Stimulated activated effector memory CD8-positive, alpha-beta T cell treated with anti-CD3 and anti-CD28 coated beads, Interleukin-12 subunit alpha, Interleukin-12 subunit beta, amount 100 ng/mL, for 72 hours (primary cell): ENCODE measurements at regions not wholly inside any gene's neighbourhood (a gene's known extent, or its start where the extent isn't known, plus 50 kb on each side); places are given as distances from the start of the nearest gene placed in this dataset.
"Not testable (repeated sequence)": the region's sequence is repeated elsewhere in the genome, so short reads cannot be mapped to it uniquely, and the experiment has no call there.

Experiments used
- ATAC-seq: fragments of 150-1000 bp; cut with Tn5 transposase; 2 replicates; pipeline ENCODE4 v1.10.0; 2021
- DNase-seq, 2 donors: peaks; one replicate each; pipeline ENCODE4 v3.0.0; 2021 to 2022; ENCODE audit warnings: low spot score in 2 of 2
- H3K27ac Mint-ChIP-seq: one replicate; pipeline ENCODE4 v1.8.0; 2022; ENCODE audit warnings: mild to moderate bottlenecking, mixed read lengths
- H3K36me3 Mint-ChIP-seq: one replicate; pipeline ENCODE4 v1.8.0; 2022; ENCODE audit warnings: mild to moderate bottlenecking, mixed read lengths
- H3K4me1 Mint-ChIP-seq: one replicate; pipeline ENCODE4 v1.8.0; 2022; ENCODE audit warnings: mixed read lengths
- H3K4me3 Mint-ChIP-seq: one replicate; pipeline ENCODE4 v1.8.0; 2022; ENCODE audit warnings: mild to moderate bottlenecking, mixed read lengths
- H3K9me3 Mint-ChIP-seq: one replicate; pipeline ENCODE4 v1.8.0; 2022; ENCODE audit warnings: mixed read lengths

- Mint-ChIP-seq H3K4me1 (no peaks in the 10 kb centered on the region), H3K9me3 (peaks cover 7% of the 10 kb centered on the region), H3K4me3 (no peak overlapping the region), H3K27ac (no peak overlapping the region), H3K36me3 (no peaks in the 10 kb centered on the region)
- DNase-seq: peak; percentile 10 to 56
- peak; percentile 55 for ATAC-seq
Observed at GRCh38 chrX:155819966-155820491, 61.1 kb upstream of the VAMP7 start.

GRCh38 chrX:155819525-155819924 lies 61.6 kb upstream of the VAMP7 start:
- no peaks in the 10 kb centered on the region for H3K4me1 Mint-ChIP-seq
- no peak for DNase-seq
- H3K27ac Mint-ChIP-seq: no peak overlapping the region
- peaks cover 7% of the 10 kb centered on the region for H3K9me3 Mint-ChIP-seq
- no peak overlapping the region for H3K4me3 Mint-ChIP-seq
- no peaks in the 10 kb centered on the region for H3K36me3 Mint-ChIP-seq
- ATAC-seq: no peak

GRCh38 chrX:155814391-155814790 lies 66.8 kb upstream of the VAMP7 start:
- ATAC-seq, H3K9me3 Mint-ChIP-seq, H3K4me3 Mint-ChIP-seq, H3K27ac Mint-ChIP-seq, H3K4me1 Mint-ChIP-seq, DNase-seq, H3K36me3 Mint-ChIP-seq: not testable (repeated sequence)

GRCh38 chrX:155779831-155780230 lies 101.3 kb upstream of the VAMP7 start:
- Mint-ChIP-seq H3K36me3 (no peaks in the 10 kb centered on the region), H3K4me3 (no peak overlapping the region), H3K9me3 (no peaks in the 10 kb centered on the region), H3K27ac (no peak overlapping the region), H3K4me1 (no peaks in the 10 kb centered on the region)
- DNase-seq (no peak), ATAC-seq (no peak)

- no peak for DNase-seq
- H3K27ac Mint-ChIP-seq: no peak overlapping the region
- no peaks in the 10 kb centered on the region for H3K9me3 Mint-ChIP-seq
- H3K36me3 Mint-ChIP-seq: no peaks in the 10 kb centered on the region
- ATAC-seq: no peak
- H3K4me1 Mint-ChIP-seq: no peaks in the 10 kb centered on the region
- no peak overlapping the region for H3K4me3 Mint-ChIP-seq
Observed at GRCh38 chrX:155778844-155779553, 102.1 kb upstream of the VAMP7 start.

- no peaks in the 10 kb centered on the region for H3K9me3 Mint-ChIP-seq
- ATAC-seq (no peak), DNase-seq (no peak)
- no peaks in the 10 kb centered on the region for H3K4me1 Mint-ChIP-seq
- no peak overlapping the region for H3K27ac Mint-ChIP-seq
- H3K36me3 Mint-ChIP-seq: no peaks in the 10 kb centered on the region
- no peak overlapping the region for H3K4me3 Mint-ChIP-seq
Observed at GRCh38 chrX:155774387-155774786, 106.8 kb upstream of the VAMP7 start.

GRCh38 chrX:155767876-155768769 lies 113.0 kb upstream of the VAMP7 start:
- DNase-seq (no peak), ATAC-seq (peak; percentile 58)
- H3K36me3 Mint-ChIP-seq: no peaks in the 10 kb centered on the region
- peaks cover 3% of the 10 kb centered on the region for H3K9me3 Mint-ChIP-seq
- peak overlapping the region; percentile 65 for H3K4me3 Mint-ChIP-seq
- H3K4me1 Mint-ChIP-seq: peaks cover 6% of the 10 kb centered on the region
- peak overlapping the region; percentile 11 for H3K27ac Mint-ChIP-seq

GRCh38 chrX:155767051-155767875 lies 113.9 kb upstream of the VAMP7 start:
- no peaks in the 10 kb centered on the region for H3K36me3 Mint-ChIP-seq
- peak overlapping the region; percentile 65 for H3K4me3 Mint-ChIP-seq
- no peak for DNase-seq
- peaks cover 6% of the 10 kb centered on the region for H3K4me1 Mint-ChIP-seq
- H3K27ac Mint-ChIP-seq: peak overlapping the region; percentile 11
- peaks cover 4% of the 10 kb centered on the region for H3K9me3 Mint-ChIP-seq
- ATAC-seq: peak; percentile 61

- Mint-ChIP-seq H3K27ac (no peak overlapping the region), H3K36me3 (no peaks in the 10 kb centered on the region), H3K9me3 (peaks cover 7% of the 10 kb centered on the region), H3K4me3 (no peak overlapping the region), H3K4me1 (peaks cover 6% of the 10 kb centered on the region)
- DNase-seq: no peak
- no peak for ATAC-seq
Observed at GRCh38 chrX:155766321-155766720, 114.8 kb upstream of the VAMP7 start.

GRCh38 chrX:155761185-155761584 lies 120.0 kb upstream of the VAMP7 start:
- no peak for DNase-seq
- H3K4me3 Mint-ChIP-seq: no peak overlapping the region
- no peak for ATAC-seq
- H3K36me3 Mint-ChIP-seq: no peaks in the 10 kb centered on the region
- H3K27ac Mint-ChIP-seq: no peak overlapping the region
- H3K4me1 Mint-ChIP-seq: no peaks in the 10 kb centered on the region
- H3K9me3 Mint-ChIP-seq: peaks cover 12% of the 10 kb centered on the region

GRCh38 chrX:155757046-155757759 lies 123.9 kb upstream of the VAMP7 start:
- DNase-seq (no peak), ATAC-seq (no peak)
- H3K36me3 Mint-ChIP-seq: no peaks in the 10 kb centered on the region
- H3K4me1 Mint-ChIP-seq: no peaks in the 10 kb centered on the region
- no peak overlapping the region for H3K27ac Mint-ChIP-seq
- no peak overlapping the region for H3K4me3 Mint-ChIP-seq
- H3K9me3 Mint-ChIP-seq: peaks cover 8% of the 10 kb centered on the region

- no peaks in the 10 kb centered on the region for H3K4me1 Mint-ChIP-seq
- ATAC-seq (no peak), DNase-seq (no peak)
- no peak overlapping the region for H3K27ac Mint-ChIP-seq
- no peak overlapping the region for H3K4me3 Mint-ChIP-seq
- H3K36me3 Mint-ChIP-seq: no peaks in the 10 kb centered on the region
- H3K9me3 Mint-ChIP-seq: peaks cover under 1% of the 10 kb centered on the region
Observed at GRCh38 chrX:155755706-155756337, 125.3 kb upstream of the VAMP7 start.

GRCh38 chrX:155751131-155751530 lies 130.0 kb upstream of the VAMP7 start:
- Mint-ChIP-seq H3K36me3 (no peaks in the 10 kb centered on the region), H3K9me3 (no peaks in the 10 kb centered on the region), H3K4me1 (no peaks in the 10 kb centered on the region), H3K27ac (no peak overlapping the region), H3K4me3 (no peak overlapping the region)
- DNase-seq: no peak
- no peak for ATAC-seq

- Mint-ChIP-seq H3K9me3 (no peaks in the 10 kb centered on the region), H3K27ac (no peak overlapping the region), H3K4me1 (no peaks in the 10 kb centered on the region), H3K4me3 (no peak overlapping the region), H3K36me3 (no peaks in the 10 kb centered on the region)
- ATAC-seq (no peak), DNase-seq (no peak)
Observed at GRCh38 chrX:155747520-155747919, 133.6 kb upstream of the VAMP7 start.
